Right lobe of liver (tissue), 6 donors: ENCODE measurements at regions not wholly inside any gene's neighbourhood (a gene's known extent, or its start where the extent isn't known, plus 50 kb on each side); places are given as distances from the start of the nearest gene placed in this dataset.
"Not testable (repeated sequence)": the region's sequence is repeated elsewhere in the genome, so short reads cannot be mapped to it uniquely, and the experiment has no call there.

Source experiments
- ATAC-seq, 4 donors: fragments of 200-7000 bp; cut with Tn5 transposase; one replicate each; pipeline ENCODE4 v1.9.1; 2020; ENCODE audit warnings: mild to moderate bottlenecking in 4 of 4, moderate library complexity in 4 of 4
- DNase-seq, 3 donors: peaks; one replicate each; pipeline ENCODE4 v3.0.0-alpha.2; 2020
- H3K27ac ChIP-seq, 3 donors: fragments of 200-600 bp; one replicate each; pipeline ENCODE4 v1.8.0; 2022
- H3K27me3 ChIP-seq, 2 donors: fragments of 200-600 bp; one replicate each; pipeline ENCODE4 v1.8.0; 2022
- H3K36me3 ChIP-seq, 4 donors: fragments of 200-600 bp; sonication (generic) in 1 of 4; one replicate each; pipeline versions ENCODE4 v1.5.1 to v1.8.0; 2017 to 2022; ENCODE audit warnings: control low read depth in 1 of 4
- H3K4me1 ChIP-seq, 4 donors: fragments of 200-600 bp; sonication (generic) in 1 of 4; one replicate each; pipeline versions ENCODE4 v1.5.1 to v1.8.0; 2017 to 2022; ENCODE audit warnings: control low read depth in 1 of 4
- H3K4me3 ChIP-seq, 3 donors: fragments of 200-600 bp; one replicate each; pipeline ENCODE4 v1.8.0; 2022
- H3K9me3 ChIP-seq, 4 donors: fragments of 200-600 bp; sonication (generic) in 1 of 4; one replicate each; pipeline versions ENCODE4 v1.5.1 to v1.8.0; 2017 to 2022; ENCODE audit warnings: control low read depth in 1 of 4
- CTCF ChIP-seq, 4 donors: fragments of 200-600 bp in 3 of 4; fragments of 450-650 bp in 1 of 4; IDR thresholded peaks; one replicate each; pipeline versions ENCODE4 v1.5.1 to v1.8.0; 2016 to 2022; ENCODE audit warnings: antibody characterized with exemption in 4 of 4, mild to moderate bottlenecking in 2 of 4
- POLR2A ChIP-seq: fragments of 450-650 bp; IDR thresholded peaks from one replicate; pipeline ENCODE4 v1.6.1; 2017; ENCODE audit warnings: antibody characterized with exemption, mild to moderate bottlenecking
- WGBS: methylation state at CpG from one replicate; pipeline ENCODE4 v1.1.6; 2018; ENCODE audit warnings: low coverage, low lambda C conversion rate; ENCODE audit not compliant: insufficient coverage; ENCODE audit errors: missing lambda C conversion rate; 5-methylcytosine and 5-hydroxymethylcytosine counted together
- intact Hi-C, 2 donors: fragments of 100-400 bp; cut with DNase I; formaldehyde crosslinking; loops; one replicate each; pipeline versions ENCODE4 v1.11.2 to v1.14.1; 2022
- donor health status: DM: no; HTN: yes; CAD: no.
- donor health status: DM: no; HTN: no; CAD: no.
- donor health status: DM: no; HTN: no; CAD: no.
- donor health status: DM: no; HTN: yes; CAD: no.
- donor health status: DM: no; HTN: yes; CAD: no.

GRCh38 chr1:224022249-224022970 is 91.5 kb upstream of the FBXO28 start:
- H3K27me3 ChIP-seq, DNase-seq, H3K27ac ChIP-seq, H3K9me3 ChIP-seq, ATAC-seq, H3K36me3 ChIP-seq, intact Hi-C loops, H3K4me1 ChIP-seq, H3K4me3 ChIP-seq: not testable (repeated sequence)
- WGBS = 82% methylated on average over 4 of the region's 7 CpGs

- DNase-seq = not testable (repeated sequence)
- ATAC-seq = peak; percentile 30 to 61 (median 44)
These were observed 94.0 kb upstream of the FBXO28 start for GRCh38 chr1:224019866-224020265.

GRCh38 chr1:224015782-224016181 is 98.1 kb upstream of the FBXO28 start:
- H3K4me3 ChIP-seq, H3K9me3 ChIP-seq, H3K36me3 ChIP-seq, H3K27me3 ChIP-seq, H3K27ac ChIP-seq, intact Hi-C loops, ATAC-seq, DNase-seq, H3K4me1 ChIP-seq: not testable (repeated sequence)
- WGBS = 87% methylated on average over 8 of the region's 8 CpGs

More at GRCh38 chr1:224019866-224020265, 94.0 kb upstream of the FBXO28 start:
- intact Hi-C loops, H3K36me3 ChIP-seq, H3K4me1 ChIP-seq, H3K4me3 ChIP-seq, H3K27ac ChIP-seq, H3K27me3 ChIP-seq, H3K9me3 ChIP-seq: not testable (repeated sequence)
- 82% methylated on average over 3 of the region's 3 CpGs for WGBS

- no peak overlapping the region for H3K27ac ChIP-seq
- ATAC-seq = no peak
- 75% methylated on average over 7 of the region's 7 CpGs for WGBS
These were observed 99.6 kb upstream of the FBXO28 start for GRCh38 chr1:224014330-224014649.

GRCh38 chr1:224013626-224014329 is 100.1 kb upstream of the FBXO28 start:
- H3K27ac ChIP-seq, H3K4me1 ChIP-seq, H3K9me3 ChIP-seq, ATAC-seq, H3K36me3 ChIP-seq, intact Hi-C loops, H3K27me3 ChIP-seq, H3K4me3 ChIP-seq, DNase-seq: not testable (repeated sequence)
- 65% methylated on average over 28 of the region's 28 CpGs for WGBS

More at GRCh38 chr1:224014330-224014649, 99.6 kb upstream of the FBXO28 start:
- intact Hi-C loops = no loop called here
- Histone ChIP-seq H3K9me3 (peaks cover 0 to 9% (median 4%) of the 10 kb centered on the region in 4 donors), H3K4me3 (no peak overlapping the region), H3K36me3 (no peaks in the 10 kb centered on the region), H3K4me1 (no peaks in the 10 kb centered on the region), H3K27me3 (no peaks in the 10 kb centered on the region)
- TF ChIP-seq POLR2A (no peak), CTCF (IDR thresholded peaks at IDR 0.05) (no peak)
- DNase-seq = no peak

- WGBS = 71% methylated on average over 19 of the region's 19 CpGs
- ATAC-seq, intact Hi-C loops: not testable (repeated sequence)
These were observed 101.0 kb upstream of the FBXO28 start for GRCh38 chr1:224012807-224013434.

GRCh38 chr1:224012162-224012561 is 101.7 kb upstream of the FBXO28 start:
- ATAC-seq, H3K27ac ChIP-seq, DNase-seq, H3K9me3 ChIP-seq, H3K4me1 ChIP-seq, H3K4me3 ChIP-seq, intact Hi-C loops, H3K27me3 ChIP-seq, H3K36me3 ChIP-seq: not testable (repeated sequence)
- 52% methylated on average over 15 of the region's 15 CpGs for WGBS

More at GRCh38 chr1:224012807-224013434, 101.0 kb upstream of the FBXO28 start:
- not testable (repeated sequence) for H3K27me3 ChIP-seq, H3K4me3 ChIP-seq, H3K4me1 ChIP-seq, H3K27ac ChIP-seq, DNase-seq, H3K36me3 ChIP-seq, H3K9me3 ChIP-seq

GRCh38 chr1:224011751-224012150 is 102.2 kb upstream of the FBXO28 start:
- WGBS = 57% methylated on average over 5 of the region's 7 CpGs
- DNase-seq, H3K4me3 ChIP-seq, H3K36me3 ChIP-seq, ATAC-seq, H3K9me3 ChIP-seq, H3K27me3 ChIP-seq, H3K27ac ChIP-seq, H3K4me1 ChIP-seq, intact Hi-C loops: not testable (repeated sequence)

GRCh38 chr1:224011153-224011552 is 102.8 kb upstream of the FBXO28 start:
- ATAC-seq, H3K27ac ChIP-seq, H3K36me3 ChIP-seq, intact Hi-C loops, H3K4me3 ChIP-seq, H3K27me3 ChIP-seq, DNase-seq, H3K4me1 ChIP-seq, H3K9me3 ChIP-seq: not testable (repeated sequence)
- 95% methylated on average over 6 of the region's 7 CpGs for WGBS

- intact Hi-C loops, H3K4me3 ChIP-seq, H3K27ac ChIP-seq, H3K36me3 ChIP-seq, H3K27me3 ChIP-seq, H3K4me1 ChIP-seq, DNase-seq, H3K9me3 ChIP-seq, ATAC-seq: not testable (repeated sequence)
- 100% methylated on average over 3 of the region's 3 CpGs for WGBS
These were observed 107.9 kb upstream of the FBXO28 start for GRCh38 chr1:224005973-224006372.
